Thyroid gland (tissue), 4 donors: ENCODE measurements at regions not wholly inside any gene's neighbourhood (a gene's known extent, or its start where the extent isn't known, plus 50 kb on each side); places are given as distances from the start of the nearest gene placed in this dataset.

Experiments used
- DNase-seq, 2 donors: peaks; one replicate each; pipeline ENCODE4 v3.0.0-alpha.2; 2019
- H3K27ac ChIP-seq, 3 donors: fragments of 200-600 bp; sonication (generic); 1 replicate in 2 of 3; 2 replicates in 1 of 3; pipeline ENCODE4 v1.5.1; 2016 to 2019; ENCODE audit warnings: mild to moderate bottlenecking in 1 of 3, moderate library complexity in 1 of 3
- H3K27me3 ChIP-seq: fragments of 200-600 bp; sonication (generic); one replicate; pipeline ENCODE4 v1.5.1; 2019
- H3K36me3 ChIP-seq, 2 donors: fragments of 200-600 bp; sonication (generic); one replicate each; pipeline ENCODE4 v1.5.1; 2016 to 2019
- H3K4me1 ChIP-seq, 2 donors: fragments of 200-600 bp; sonication (generic); one replicate each; pipeline ENCODE4 v1.5.1; 2017 to 2019
- H3K4me3 ChIP-seq, 3 donors: fragments of 200-600 bp; sonication (generic); replicated peaks in 1 of 3; 1 replicate in 2 of 3; 2 replicates in 1 of 3; pipeline ENCODE4 v1.5.1; 2016; ENCODE audit warnings: mild to moderate bottlenecking in 1 of 3
- H3K9me3 ChIP-seq: fragments of 200-600 bp; sonication (generic); one replicate; pipeline ENCODE4 v1.5.1; 2017
- CTCF ChIP-seq, 6 experiments: fragments of 200-600 bp in 3 of 6; fragments of 450-650 bp in 3 of 6; sonication (generic) in 3 of 6; IDR thresholded peaks; one replicate each; pipeline ENCODE4 v1.5.1; 2016 to 2019; ENCODE audit warnings: antibody characterized with exemption in 6 of 6, mild to moderate bottlenecking in 2 of 6, inconsistent platforms in 1 of 6, moderate library complexity in 1 of 6
- POLR2A ChIP-seq, 2 donors: fragments of 450-650 bp; IDR thresholded peaks; one replicate each; pipeline ENCODE4 v1.6.1; 2017; ENCODE audit warnings: antibody characterized with exemption in 2 of 2, mild to moderate bottlenecking in 2 of 2, moderate library complexity in 1 of 2
- WGBS, 2 donors: methylation state at CpG; one replicate each; pipeline ENCODE4 v1.1.5; 2017; 5-methylcytosine and 5-hydroxymethylcytosine counted together
- intact Hi-C: fragments of 100-400 bp; cut with DNase I; formaldehyde crosslinking; loops from one replicate; pipeline ENCODE4 v1.15.1; 2023

DNA sequence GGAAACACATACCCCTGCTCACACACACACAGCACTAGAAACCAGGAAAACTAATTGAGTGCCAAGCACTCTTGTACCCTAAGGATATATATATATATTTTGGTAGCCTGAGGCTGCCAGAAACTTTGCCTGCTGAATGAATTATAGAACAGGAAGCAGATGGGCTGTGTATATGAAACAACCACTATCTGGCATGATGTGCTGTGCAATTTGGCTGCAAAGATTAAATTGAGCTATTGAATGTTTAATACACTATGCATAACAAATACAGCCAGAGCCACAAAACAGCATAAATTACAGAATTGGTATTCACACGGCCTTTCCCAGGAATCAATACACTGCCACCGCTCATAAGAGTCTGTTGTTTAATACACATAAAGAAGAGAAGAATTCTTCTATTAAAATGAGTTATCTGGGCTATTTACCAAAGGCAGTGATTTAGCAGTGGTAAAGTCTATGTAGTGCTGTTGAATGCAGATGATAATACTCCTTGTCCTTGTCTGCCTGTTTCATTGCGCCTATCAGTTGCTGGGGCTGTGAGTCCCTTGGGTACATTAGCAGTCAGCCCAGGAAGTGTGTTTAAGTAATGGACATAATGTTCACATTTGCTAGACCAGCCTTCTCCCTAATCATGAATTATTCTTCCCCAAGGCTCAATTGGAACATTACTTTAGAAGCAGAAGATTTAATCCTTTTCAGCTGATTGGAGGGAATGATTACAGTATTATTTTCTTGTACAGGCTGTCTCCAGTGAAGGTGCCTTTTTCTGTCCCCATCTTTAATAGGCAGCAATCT is 294.3 kb downstream of the TLE1 start:
- 71 to 89% methylated on average over 3 of the region's 3 CpGs for WGBS, 2 donors
- no peak for DNase-seq
- H3K27ac ChIP-seq = no peak overlapping the region
- no peaks in the 10 kb centered on the region for H3K9me3 ChIP-seq
- peaks cover 0 to 2% of the 10 kb centered on the region in 2 donors for H3K4me1 ChIP-seq
- no peaks in the 10 kb centered on the region for H3K27me3 ChIP-seq
- TF ChIP-seq POLR2A (IDR thresholded peaks at IDR 0.05) = no peak
- TF ChIP-seq CTCF (IDR thresholded peaks at IDR 0.05) = no peak
- no peaks in the 10 kb centered on the region for H3K36me3 ChIP-seq
- no peak overlapping the region for H3K4me3 ChIP-seq
- intact Hi-C loops = no loop called here

GRCh38 chr9:81393985-81394811 is 295.1 kb downstream of the TLE1 start:
- H3K4me1 ChIP-seq = peaks cover 2 to 3% of the 10 kb centered on the region in 2 donors
- H3K4me3 ChIP-seq = no peak overlapping the region
- no peaks in the 10 kb centered on the region for H3K27me3 ChIP-seq
- H3K27ac ChIP-seq = no peak overlapping the region
- DNase-seq = no peak
- TF ChIP-seq CTCF (IDR thresholded peaks at IDR 0.05) = no peak
- no peak for TF ChIP-seq POLR2A (IDR thresholded peaks at IDR 0.05)
- no peaks in the 10 kb centered on the region for H3K36me3 ChIP-seq
- no peaks in the 10 kb centered on the region for H3K9me3 ChIP-seq
- 55 to 60% methylated on average over 6 of the region's 6 CpGs for WGBS, 2 donors
- intact Hi-C loops = no loop called here

GRCh38 chr9:81391457-81391825 is 297.9 kb downstream of the TLE1 start:
- no peaks in the 10 kb centered on the region for H3K27me3 ChIP-seq
- no peak overlapping the region for H3K27ac ChIP-seq
- no peaks in the 10 kb centered on the region for H3K9me3 ChIP-seq
- TF ChIP-seq POLR2A (IDR thresholded peaks at IDR 0.05) (no peak), CTCF (IDR thresholded peaks at IDR 0.05) (no peak)
- no peaks in the 10 kb centered on the region for H3K36me3 ChIP-seq
- 91 to 94% methylated on average over 2 of the region's 2 CpGs for WGBS, 2 donors
- no peak overlapping the region for H3K4me3 ChIP-seq
- DNase-seq = no peak
- H3K4me1 ChIP-seq = peaks cover 2 to 8% of the 10 kb centered on the region in 2 donors
- intact Hi-C loops = no loop called here

- TF ChIP-seq POLR2A (IDR thresholded peaks at IDR 0.05) = no peak
- no peak for TF ChIP-seq CTCF (IDR thresholded peaks at IDR 0.05)
- H3K36me3 ChIP-seq = no peaks in the 10 kb centered on the region
- H3K9me3 ChIP-seq = no peaks in the 10 kb centered on the region
- DNase-seq = no peak
- H3K4me1 ChIP-seq = peaks cover 2 to 8% of the 10 kb centered on the region in 2 donors
- no peak overlapping the region for H3K4me3 ChIP-seq
- intact Hi-C loops = no loop called here
- H3K27ac ChIP-seq = no peak overlapping the region
- H3K27me3 ChIP-seq = no peaks in the 10 kb centered on the region
- 79 to 84% methylated on average over 4 of the region's 4 CpGs for WGBS, 2 donors
Observed at GRCh38 chr9:81390792-81391456, 298.4 kb downstream of the TLE1 start.
